ENCODE measurements at regions not wholly inside any gene's neighbourhood (a gene's known extent, or its start where the extent isn't known, plus 50 kb on each side); places are given as distances from the start of the nearest gene placed in this dataset.

DNA sequence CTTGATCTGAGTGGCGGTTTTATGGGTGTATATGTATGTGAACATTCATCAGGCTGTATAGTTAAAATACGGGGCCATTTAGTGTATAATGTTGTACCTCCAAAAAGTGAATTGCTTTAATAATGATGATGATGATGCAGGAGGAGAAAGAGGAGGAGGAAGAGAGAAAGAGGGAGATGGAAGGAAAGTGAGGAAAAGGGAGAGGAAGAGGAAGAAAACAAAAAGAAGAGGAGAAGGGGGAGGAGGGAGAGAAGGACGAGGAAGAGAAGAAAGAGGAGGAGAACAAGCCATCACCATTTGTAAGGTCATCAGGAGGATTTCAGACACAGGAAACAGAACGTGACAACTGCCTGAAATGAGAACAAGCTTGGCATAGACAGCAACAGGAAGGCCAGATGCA is 168.4 kb upstream of the NCKAP5 start:
- no peaks in the 10 kb centered on the region for H3K79me2 ChIP-seq (ENCODE audit: insufficient read depth, low read length)
- no peaks in the 10 kb centered on the region for H3K9me3 ChIP-seq (ENCODE audit: low read length)
- H3K4me1 ChIP-seq (ENCODE audit: insufficient read depth, low read length, severe bottlenecking), result no peaks in the 10 kb centered on the region
- no peaks in the 10 kb centered on the region for H3F3A ChIP-seq (ENCODE audit: insufficient read depth, low read length)
- H3K36me3 ChIP-seq (ENCODE audit: insufficient read depth, low read length), result no peaks in the 10 kb centered on the region
- H3K4me3 ChIP-seq (ENCODE audit: low read depth, low read length, poor library complexity, severe bottlenecking), result no peak overlapping the region
- TF ChIP-seq CTCF (IDR thresholded peaks at IDR 0.05; ENCODE audit: low read length), result no peak
- TF ChIP-seq EZH2 (IDR thresholded peaks at IDR 0.05; ENCODE audit: borderline replicate concordance, low read length), result no peak
- no peaks in the 10 kb centered on the region; the same call in 1 of the 2 replicates for H3K27me3 ChIP-seq (ENCODE audit: insufficient read depth, low read length)
- H3K9me2 ChIP-seq (ENCODE audit: low read depth, low read length), result no peaks in the 10 kb centered on the region
- no peaks in the 10 kb centered on the region for H4K20me1 ChIP-seq (ENCODE audit: insufficient read depth, low read length)
- H3K27ac ChIP-seq (ENCODE audit: low read depth, low read length, poor library complexity, severe bottlenecking), result no peak overlapping the region
- no peak overlapping the region for H3K4me2 ChIP-seq (ENCODE audit: low read length)
- no peak overlapping the region for H3K9ac ChIP-seq (ENCODE audit: low read length)
- no peak overlapping the region for H2AFZ ChIP-seq (ENCODE audit: low read length)

- Histone ChIP-seq H3K9me2 (ENCODE audit: low read depth, low read length) (no peaks in the 10 kb centered on the region), H3K4me1 (ENCODE audit: insufficient read depth, low read length, severe bottlenecking) (no peaks in the 10 kb centered on the region), H3F3A (ENCODE audit: insufficient read depth, low read length) (no peaks in the 10 kb centered on the region), H3K27ac (ENCODE audit: low read depth, low read length, poor library complexity, severe bottlenecking) (no peak overlapping the region), H3K9me3 (ENCODE audit: low read length) (no peaks in the 10 kb centered on the region), H3K9ac (ENCODE audit: low read length) (no peak overlapping the region), H3K36me3 (ENCODE audit: insufficient read depth, low read length) (no peaks in the 10 kb centered on the region), H4K20me1 (ENCODE audit: insufficient read depth, low read length) (no peaks in the 10 kb centered on the region), H3K4me3 (ENCODE audit: low read depth, low read length, poor library complexity, severe bottlenecking) (no peak overlapping the region), H3K27me3 (ENCODE audit: insufficient read depth, low read length) (no peaks in the 10 kb centered on the region; the same call in 1 of the 2 replicates), H3K4me2 (ENCODE audit: low read length) (no peak overlapping the region), H3K79me2 (ENCODE audit: insufficient read depth, low read length) (no peaks in the 10 kb centered on the region), H2AFZ (ENCODE audit: low read length) (no peak overlapping the region)
- TF ChIP-seq EZH2 (IDR thresholded peaks at IDR 0.05; ENCODE audit: borderline replicate concordance, low read length), result no peak
- TF ChIP-seq CTCF (IDR thresholded peaks at IDR 0.05; ENCODE audit: low read length), result no peak
Observed at GRCh38 chr2:133737242-133737993, 169.2 kb upstream of the NCKAP5 start.

DNA sequence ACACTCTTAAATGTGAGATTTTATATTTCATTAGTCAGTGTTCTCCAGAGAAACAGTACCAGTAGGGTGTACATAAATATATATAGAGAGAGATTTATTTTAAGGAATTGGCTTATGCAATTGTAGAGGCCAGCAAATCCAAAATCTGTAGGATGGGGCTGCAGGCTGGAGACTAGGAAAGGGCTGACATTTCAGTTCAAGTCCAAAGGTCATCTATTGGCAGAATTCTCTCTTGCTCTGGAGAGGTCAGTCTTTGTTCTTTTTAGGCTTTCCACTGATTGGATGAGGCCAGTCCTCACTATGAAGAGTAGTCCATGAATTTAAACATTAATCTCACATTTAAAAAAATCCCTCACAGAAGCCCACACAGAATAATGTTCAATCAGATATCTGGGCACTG is 170.8 kb upstream of the NCKAP5 start:
- H3K9me3 ChIP-seq (ENCODE audit: low read length), result no peaks in the 10 kb centered on the region
- no peaks in the 10 kb centered on the region for H3K36me3 ChIP-seq (ENCODE audit: insufficient read depth, low read length)
- H4K20me1 ChIP-seq (ENCODE audit: insufficient read depth, low read length), result no peaks in the 10 kb centered on the region
- no peaks in the 10 kb centered on the region for H3K79me2 ChIP-seq (ENCODE audit: insufficient read depth, low read length)
- H3K9me2 ChIP-seq (ENCODE audit: low read depth, low read length), result no peaks in the 10 kb centered on the region
- H3K4me1 ChIP-seq (ENCODE audit: insufficient read depth, low read length, severe bottlenecking), result no peaks in the 10 kb centered on the region
- H3K4me2 ChIP-seq (ENCODE audit: low read length), result no peak overlapping the region
- H3K4me3 ChIP-seq (ENCODE audit: low read depth, low read length, poor library complexity, severe bottlenecking), result no peak overlapping the region
- no peak overlapping the region for H3K27ac ChIP-seq (ENCODE audit: low read depth, low read length, poor library complexity, severe bottlenecking)
- H3F3A ChIP-seq (ENCODE audit: insufficient read depth, low read length), result no peaks in the 10 kb centered on the region
- no peaks in the 10 kb centered on the region; the same call in 1 of the 2 replicates for H3K27me3 ChIP-seq (ENCODE audit: insufficient read depth, low read length)
- no peak overlapping the region for H3K9ac ChIP-seq (ENCODE audit: low read length)
- TF ChIP-seq CTCF (IDR thresholded peaks at IDR 0.05; ENCODE audit: low read length), result no peak
- TF ChIP-seq EZH2 (IDR thresholded peaks at IDR 0.05; ENCODE audit: borderline replicate concordance, low read length), result no peak
- no peak overlapping the region for H2AFZ ChIP-seq (ENCODE audit: low read length)
